ENCODE measurements at regions not wholly inside any gene's neighbourhood (a gene's known extent, or its start where the extent isn't known, plus 50 kb on each side); places are given as distances from the start of the nearest gene placed in this dataset.

- no peak overlapping the region for H3K4me3 ChIP-seq (ENCODE audit: low read depth, low read length)
- 98% methylated on average over 37 of the region's 37 CpGs for WGBS
- H3K36me3 ChIP-seq (ENCODE audit: insufficient read depth) = no peaks in the 10 kb centered on the region
- no peak for DNase-seq (ENCODE audit: extremely low spot score)
- H3K4me1 ChIP-seq (ENCODE audit: insufficient read depth) = no peaks in the 10 kb centered on the region
- H3K27ac ChIP-seq (ENCODE audit: low read depth) = no peak overlapping the region
Measured at GRCh38 chr6:20318851-20319387, 82.8 kb upstream of the E2F3 start.

- no peak for DNase-seq (ENCODE audit: extremely low spot score)
- WGBS = 86% methylated on average over 23 of the region's 23 CpGs
- H3K4me3 ChIP-seq (ENCODE audit: low read depth, low read length) = no peak overlapping the region
- no peaks in the 10 kb centered on the region for H3K36me3 ChIP-seq (ENCODE audit: insufficient read depth)
- no peak overlapping the region for H3K27ac ChIP-seq (ENCODE audit: low read depth)
- no peaks in the 10 kb centered on the region for H3K4me1 ChIP-seq (ENCODE audit: insufficient read depth)
Measured at GRCh38 chr6:20319520-20320357, 81.9 kb upstream of the E2F3 start.

GRCh38 chr6:20325641-20326421 is 75.8 kb upstream of the E2F3 start:
- 83% methylated on average over 6 of the region's 6 CpGs for WGBS
- no peak overlapping the region for H3K4me3 ChIP-seq (ENCODE audit: low read depth, low read length)
- DNase-seq (ENCODE audit: extremely low spot score) = no peak
- H3K4me1 ChIP-seq (ENCODE audit: insufficient read depth) = no peaks in the 10 kb centered on the region
- no peaks in the 10 kb centered on the region for H3K36me3 ChIP-seq (ENCODE audit: insufficient read depth)
- H3K27ac ChIP-seq (ENCODE audit: low read depth) = no peak overlapping the region

GRCh38 chr6:20326422-20326728 is 75.3 kb upstream of the E2F3 start:
- WGBS = 97% methylated on average over 1 of the region's 1 CpG
- no peak overlapping the region for H3K4me3 ChIP-seq (ENCODE audit: low read depth, low read length)
- no peak for DNase-seq (ENCODE audit: extremely low spot score)
- H3K27ac ChIP-seq (ENCODE audit: low read depth) = no peak overlapping the region
- no peaks in the 10 kb centered on the region for H3K4me1 ChIP-seq (ENCODE audit: insufficient read depth)
- H3K36me3 ChIP-seq (ENCODE audit: insufficient read depth) = no peaks in the 10 kb centered on the region

GRCh38 chr6:20327141-20327540 is 74.5 kb upstream of the E2F3 start:
- Histone ChIP-seq H3K4me3 (ENCODE audit: low read depth, low read length) (no peak overlapping the region), H3K36me3 (ENCODE audit: insufficient read depth) (no peaks in the 10 kb centered on the region), H3K4me1 (ENCODE audit: insufficient read depth) (no peaks in the 10 kb centered on the region), H3K27ac (ENCODE audit: low read depth) (no peak overlapping the region)
- no peak for DNase-seq (ENCODE audit: extremely low spot score)
- WGBS = 93% methylated on average over 7 of the region's 7 CpGs

- no peak overlapping the region for H3K27ac ChIP-seq (ENCODE audit: low read depth)
- WGBS = 82% methylated on average over 5 of the region's 5 CpGs
- H3K4me3 ChIP-seq (ENCODE audit: low read depth, low read length) = no peak overlapping the region
- H3K36me3 ChIP-seq (ENCODE audit: insufficient read depth) = no peaks in the 10 kb centered on the region
- DNase-seq (ENCODE audit: extremely low spot score) = no peak
- H3K4me1 ChIP-seq (ENCODE audit: insufficient read depth) = no peaks in the 10 kb centered on the region
Measured at GRCh38 chr6:20328266-20328923, 73.3 kb upstream of the E2F3 start.

GRCh38 chr6:20328924-20329300 is 72.8 kb upstream of the E2F3 start:
- WGBS = 42% methylated on average over 3 of the region's 3 CpGs
- no peak for DNase-seq (ENCODE audit: extremely low spot score)
- H3K4me3 ChIP-seq (ENCODE audit: low read depth, low read length) = no peak overlapping the region
- no peak overlapping the region for H3K27ac ChIP-seq (ENCODE audit: low read depth)
- no peaks in the 10 kb centered on the region for H3K4me1 ChIP-seq (ENCODE audit: insufficient read depth)
- no peaks in the 10 kb centered on the region for H3K36me3 ChIP-seq (ENCODE audit: insufficient read depth)

GRCh38 chr6:20331042-20331441 is 70.6 kb upstream of the E2F3 start:
- 47% methylated on average over 3 of the region's 3 CpGs for WGBS
- no peaks in the 10 kb centered on the region for H3K36me3 ChIP-seq (ENCODE audit: insufficient read depth)
- H3K27ac ChIP-seq (ENCODE audit: low read depth) = no peak overlapping the region
- DNase-seq (ENCODE audit: extremely low spot score) = no peak
- no peak overlapping the region for H3K4me3 ChIP-seq (ENCODE audit: low read depth, low read length)
- H3K4me1 ChIP-seq (ENCODE audit: insufficient read depth) = no peaks in the 10 kb centered on the region

- Histone ChIP-seq H3K27ac (ENCODE audit: low read depth) (no peak overlapping the region), H3K36me3 (ENCODE audit: insufficient read depth) (no peaks in the 10 kb centered on the region), H3K4me3 (ENCODE audit: low read depth, low read length) (no peak overlapping the region), H3K4me1 (ENCODE audit: insufficient read depth) (no peaks in the 10 kb centered on the region)
- 85% methylated on average over 5 of the region's 5 CpGs for WGBS
- no peak for DNase-seq (ENCODE audit: extremely low spot score)
Measured at GRCh38 chr6:20331625-20332024, 70.1 kb upstream of the E2F3 start.

GRCh38 chr6:20332441-20333006 is 69.2 kb upstream of the E2F3 start:
- DNase-seq (ENCODE audit: extremely low spot score) = no peak
- no peak overlapping the region for H3K27ac ChIP-seq (ENCODE audit: low read depth)
- H3K4me1 ChIP-seq (ENCODE audit: insufficient read depth) = no peaks in the 10 kb centered on the region
- H3K36me3 ChIP-seq (ENCODE audit: insufficient read depth) = no peaks in the 10 kb centered on the region
- no peak overlapping the region for H3K4me3 ChIP-seq (ENCODE audit: low read depth, low read length)
- WGBS = 55% methylated on average over 1 of the region's 1 CpG

GRCh38 chr6:20333721-20334269 is 67.9 kb upstream of the E2F3 start:
- Histone ChIP-seq H3K27ac (ENCODE audit: low read depth) (no peak overlapping the region), H3K36me3 (ENCODE audit: insufficient read depth) (no peaks in the 10 kb centered on the region), H3K4me1 (ENCODE audit: insufficient read depth) (no peaks in the 10 kb centered on the region), H3K4me3 (ENCODE audit: low read depth, low read length) (no peak overlapping the region)
- WGBS = 85% methylated on average over 9 of the region's 9 CpGs
- DNase-seq (ENCODE audit: extremely low spot score) = no peak

- DNase-seq (ENCODE audit: extremely low spot score) = no peak
- no peaks in the 10 kb centered on the region for H3K36me3 ChIP-seq (ENCODE audit: insufficient read depth)
- no peak overlapping the region for H3K27ac ChIP-seq (ENCODE audit: low read depth)
- no peak overlapping the region for H3K4me3 ChIP-seq (ENCODE audit: low read depth, low read length)
- H3K4me1 ChIP-seq (ENCODE audit: insufficient read depth) = no peaks in the 10 kb centered on the region
- 89% methylated on average over 8 of the region's 8 CpGs for WGBS
Measured at GRCh38 chr6:20334334-20334733, 67.3 kb upstream of the E2F3 start.

GRCh38 chr6:20334962-20335361 is 66.7 kb upstream of the E2F3 start:
- no peak overlapping the region for H3K27ac ChIP-seq (ENCODE audit: low read depth)
- WGBS = 85% methylated on average over 1 of the region's 1 CpG
- DNase-seq (ENCODE audit: extremely low spot score) = no peak
- H3K4me1 ChIP-seq (ENCODE audit: insufficient read depth) = no peaks in the 10 kb centered on the region
- no peaks in the 10 kb centered on the region for H3K36me3 ChIP-seq (ENCODE audit: insufficient read depth)
- no peak overlapping the region for H3K4me3 ChIP-seq (ENCODE audit: low read depth, low read length)

Data from urinary bladder (tissue), 3 donors.